ENCODE measurements at regions not wholly inside any gene's neighbourhood (a gene's known extent, or its start where the extent isn't known, plus 50 kb on each side); places are given as distances from the start of the nearest gene placed in this dataset.

- in situ Hi-C loops (cut with MboI; ENCODE audit: low sequenced_read_pairs, unreplicated experiment): no loop called here
- no peak for DNase-seq (ENCODE audit: low spot score)
- no peak for TF ChIP-seq CTCF (IDR thresholded peaks at IDR 0.05; ENCODE audit: borderline replicate concordance, control extremely low read depth, extremely low read depth, insufficient read depth, missing control alignments)
Observed at GRCh38 chr21:27060190-27060589, 93.3 kb upstream of the ADAMTS5 start.

- no peak for DNase-seq (ENCODE audit: low spot score)
- no peak for TF ChIP-seq CTCF (IDR thresholded peaks at IDR 0.05; ENCODE audit: borderline replicate concordance, control extremely low read depth, extremely low read depth, insufficient read depth, missing control alignments)
- in situ Hi-C loops (cut with MboI; ENCODE audit: low sequenced_read_pairs, unreplicated experiment): no loop called here
Observed at GRCh38 chr21:27058673-27059605, 92.1 kb upstream of the ADAMTS5 start.

- no peak for DNase-seq (ENCODE audit: low spot score)
- TF ChIP-seq CTCF (IDR thresholded peaks at IDR 0.05; ENCODE audit: borderline replicate concordance, control extremely low read depth, extremely low read depth, insufficient read depth, missing control alignments): no peak
- in situ Hi-C loops (cut with MboI; ENCODE audit: low sequenced_read_pairs, unreplicated experiment): no loop called here
Observed at GRCh38 chr21:27057997-27058396, 91.1 kb upstream of the ADAMTS5 start.

GRCh38 chr21:27047658-27048314 lies 80.9 kb upstream of the ADAMTS5 start:
- in situ Hi-C loops (cut with MboI; ENCODE audit: low sequenced_read_pairs, unreplicated experiment): no loop called here
- DNase-seq (ENCODE audit: low spot score): no peak
- no peak for TF ChIP-seq CTCF (IDR thresholded peaks at IDR 0.05; ENCODE audit: borderline replicate concordance, control extremely low read depth, extremely low read depth, insufficient read depth, missing control alignments)

- no peak for DNase-seq (ENCODE audit: low spot score)
- TF ChIP-seq CTCF (IDR thresholded peaks at IDR 0.05; ENCODE audit: borderline replicate concordance, control extremely low read depth, extremely low read depth, insufficient read depth, missing control alignments): no peak
- in situ Hi-C loops (cut with MboI; ENCODE audit: low sequenced_read_pairs, unreplicated experiment): no loop called here
Observed at GRCh38 chr21:27047283-27047657, 80.4 kb upstream of the ADAMTS5 start.

GRCh38 chr21:27045281-27045985 lies 78.5 kb upstream of the ADAMTS5 start:
- in situ Hi-C loops (cut with MboI; ENCODE audit: low sequenced_read_pairs, unreplicated experiment): no loop called here
- TF ChIP-seq CTCF (IDR thresholded peaks at IDR 0.05; ENCODE audit: borderline replicate concordance, control extremely low read depth, extremely low read depth, insufficient read depth, missing control alignments): no peak
- no peak for DNase-seq (ENCODE audit: low spot score)
